K562 (cell line): ENCODE measurements at regions not wholly inside any gene's neighbourhood (a gene's known extent, or its start where the extent isn't known, plus 50 kb on each side); places are given as distances from the start of the nearest gene placed in this dataset.

Experiments
- EZH2 ChIP-seq: IDR thresholded peaks from 2 replicates; pipeline ENCODE4 v1.6.1; 2012; ENCODE audit warnings: low read depth, mild to moderate bottlenecking, inconsistent platforms, low read length, borderline replicate concordance
- TAF15 ChIP-seq: fragments of 200-400 bp; formaldehyde crosslinking; IDR thresholded peaks from 2 replicates; pipeline ENCODE4 v1.6.1; 2017; ENCODE audit warnings: mild to moderate bottlenecking, low read depth, low read length, moderate library complexity
- TF ChIP-seq, protein P1 (sequence below): sonication (generic); formaldehyde crosslinking; IDR thresholded peaks from 2 replicates; pipeline ENCODE4 v1.8.0; 2023; ENCODE audit warnings: missing genetic modification reagents, mild to moderate bottlenecking, borderline replicate concordance

DNA sequence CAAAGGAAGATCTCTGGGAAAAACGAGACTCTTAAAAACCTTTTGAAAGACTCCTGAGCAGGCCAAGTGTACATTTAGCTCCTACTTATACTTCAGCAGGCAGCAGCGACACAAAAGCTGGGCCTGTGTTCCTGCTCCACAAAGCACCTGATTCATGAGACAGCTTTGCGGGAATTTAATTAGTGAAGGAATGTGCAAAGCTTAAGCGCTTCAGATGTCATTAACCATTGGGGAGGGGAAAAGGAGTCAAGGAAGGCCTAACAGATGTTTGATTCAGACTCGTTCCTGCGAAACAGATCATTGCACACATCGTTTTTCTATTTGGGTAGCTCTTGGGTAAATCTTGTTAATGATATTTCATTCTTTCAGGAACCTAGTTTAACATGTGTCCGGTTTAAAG, 125.9 kb downstream of the MAIP1 start:
- TF ChIP-seq TAF15 (no peak), EZH2 (no peak)
- TF ChIP-seq, protein P1, sequence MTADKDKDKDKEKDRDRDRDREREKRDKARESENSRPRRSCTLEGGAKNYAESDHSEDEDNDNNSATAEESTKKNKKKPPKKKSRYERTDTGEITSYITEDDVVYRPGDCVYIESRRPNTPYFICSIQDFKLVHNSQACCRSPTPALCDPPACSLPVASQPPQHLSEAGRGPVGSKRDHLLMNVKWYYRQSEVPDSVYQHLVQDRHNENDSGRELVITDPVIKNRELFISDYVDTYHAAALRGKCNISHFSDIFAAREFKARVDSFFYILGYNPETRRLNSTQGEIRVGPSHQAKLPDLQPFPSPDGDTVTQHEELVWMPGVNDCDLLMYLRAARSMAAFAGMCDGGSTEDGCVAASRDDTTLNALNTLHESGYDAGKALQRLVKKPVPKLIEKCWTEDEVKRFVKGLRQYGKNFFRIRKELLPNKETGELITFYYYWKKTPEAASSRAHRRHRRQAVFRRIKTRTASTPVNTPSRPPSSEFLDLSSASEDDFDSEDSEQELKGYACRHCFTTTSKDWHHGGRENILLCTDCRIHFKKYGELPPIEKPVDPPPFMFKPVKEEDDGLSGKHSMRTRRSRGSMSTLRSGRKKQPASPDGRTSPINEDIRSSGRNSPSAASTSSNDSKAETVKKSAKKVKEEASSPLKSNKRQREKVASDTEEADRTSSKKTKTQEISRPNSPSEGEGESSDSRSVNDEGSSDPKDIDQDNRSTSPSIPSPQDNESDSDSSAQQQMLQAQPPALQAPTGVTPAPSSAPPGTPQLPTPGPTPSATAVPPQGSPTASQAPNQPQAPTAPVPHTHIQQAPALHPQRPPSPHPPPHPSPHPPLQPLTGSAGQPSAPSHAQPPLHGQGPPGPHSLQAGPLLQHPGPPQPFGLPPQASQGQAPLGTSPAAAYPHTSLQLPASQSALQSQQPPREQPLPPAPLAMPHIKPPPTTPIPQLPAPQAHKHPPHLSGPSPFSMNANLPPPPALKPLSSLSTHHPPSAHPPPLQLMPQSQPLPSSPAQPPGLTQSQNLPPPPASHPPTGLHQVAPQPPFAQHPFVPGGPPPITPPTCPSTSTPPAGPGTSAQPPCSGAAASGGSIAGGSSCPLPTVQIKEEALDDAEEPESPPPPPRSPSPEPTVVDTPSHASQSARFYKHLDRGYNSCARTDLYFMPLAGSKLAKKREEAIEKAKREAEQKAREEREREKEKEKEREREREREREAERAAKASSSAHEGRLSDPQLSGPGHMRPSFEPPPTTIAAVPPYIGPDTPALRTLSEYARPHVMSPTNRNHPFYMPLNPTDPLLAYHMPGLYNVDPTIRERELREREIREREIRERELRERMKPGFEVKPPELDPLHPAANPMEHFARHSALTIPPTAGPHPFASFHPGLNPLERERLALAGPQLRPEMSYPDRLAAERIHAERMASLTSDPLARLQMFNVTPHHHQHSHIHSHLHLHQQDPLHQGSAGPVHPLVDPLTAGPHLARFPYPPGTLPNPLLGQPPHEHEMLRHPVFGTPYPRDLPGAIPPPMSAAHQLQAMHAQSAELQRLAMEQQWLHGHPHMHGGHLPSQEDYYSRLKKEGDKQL: no peak
